NCI-H2227 (cell line): ENCODE measurements at regions not wholly inside any gene's neighbourhood (a gene's known extent, or its start where the extent isn't known, plus 50 kb on each side); places are given as distances from the start of the nearest gene placed in this dataset.
"Not testable (repeated sequence)": the region's sequence is repeated elsewhere in the genome, so short reads cannot be mapped to it uniquely, and the experiment has no call there.

ENCODE experiments used
- DNase-seq: peaks from one replicate; lab custom pipeline; 2025; ENCODE audit not compliant: unreplicated experiment; lab: John Stamatoyannopoulos, UW

- no peak for DNase-seq
Observed at GRCh38 chr18:38297910-38298309, 732.3 kb upstream of the CELF4 start.

GRCh38 chr18:38290229-38290628 lies 724.6 kb upstream of the CELF4 start:
- no peak for DNase-seq

GRCh38 chr18:38284972-38285371 lies 719.4 kb upstream of the CELF4 start:
- peak; percentile 59 for DNase-seq

GRCh38 chr18:38263066-38263465 lies 697.5 kb upstream of the CELF4 start:
- no peak for DNase-seq

GRCh38 chr18:38262661-38263060 lies 697.1 kb upstream of the CELF4 start:
- DNase-seq = no peak

GRCh38 chr18:38257661-38258060 lies 692.1 kb upstream of the CELF4 start:
- DNase-seq = no peak

GRCh38 chr18:38256366-38256765 lies 690.8 kb upstream of the CELF4 start:
- no peak for DNase-seq

GRCh38 chr18:38250971-38251370 lies 685.4 kb upstream of the CELF4 start:
- DNase-seq = no peak

- no peak for DNase-seq
Observed at GRCh38 chr18:38244480-38244879, 678.9 kb upstream of the CELF4 start.

GRCh38 chr18:38243291-38243690 lies 677.7 kb upstream of the CELF4 start:
- no peak for DNase-seq

- DNase-seq = no peak
Observed at GRCh38 chr18:38241736-38242135, 676.1 kb upstream of the CELF4 start.

- no peak for DNase-seq
Observed at GRCh38 chr18:38241216-38241615, 675.6 kb upstream of the CELF4 start.

- no peak for DNase-seq
Observed at GRCh38 chr18:38239606-38240005, 674.0 kb upstream of the CELF4 start.

- DNase-seq = no peak
Observed at GRCh38 chr18:38237796-38238195, 672.2 kb upstream of the CELF4 start.

GRCh38 chr18:38221476-38222100 lies 656.0 kb upstream of the CELF4 start:
- DNase-seq = peak; percentile 6

- no peak for DNase-seq
Observed at GRCh38 chr18:38198956-38199355, 633.4 kb upstream of the CELF4 start.

GRCh38 chr18:38198526-38198925 lies 632.9 kb upstream of the CELF4 start:
- DNase-seq = no peak

- no peak for DNase-seq
Observed at GRCh38 chr18:38186491-38186890, 620.9 kb upstream of the CELF4 start.

- DNase-seq = peak; percentile 64
Observed at GRCh38 chr18:38174594-38174993, 609.0 kb upstream of the CELF4 start.

GRCh38 chr18:38174173-38174572 lies 608.6 kb upstream of the CELF4 start:
- no peak for DNase-seq

- no peak for DNase-seq
Observed at GRCh38 chr18:38170845-38171244, 605.2 kb upstream of the CELF4 start.

- no peak for DNase-seq
Observed at GRCh38 chr18:38167623-38168022, 602.0 kb upstream of the CELF4 start.

GRCh38 chr18:38153116-38153515 lies 587.5 kb upstream of the CELF4 start:
- not testable (repeated sequence) for DNase-seq
